GM12891 (cell line): ENCODE measurements at regions not wholly inside any gene's neighbourhood (a gene's known extent, or its start where the extent isn't known, plus 50 kb on each side); places are given as distances from the start of the nearest gene placed in this dataset.

Source experiments
- POLR2A ChIP-seq: IDR thresholded peaks from 2 replicates; pipeline ENCODE4 v1.6.1; 2011; ENCODE audit warnings: low read depth, low read length, control low read depth
- POLR2AphosphoS5 ChIP-seq: IDR thresholded peaks from 2 replicates; pipeline ENCODE4 v1.6.1; 2011; ENCODE audit warnings: low read depth, low read length, control low read depth
- POU2F2 ChIP-seq: IDR thresholded peaks from 2 replicates; pipeline ENCODE4 v1.6.1; 2011; ENCODE audit warnings: low read depth, mild to moderate bottlenecking, control low read depth, low read length, moderate library complexity
- SPI1 ChIP-seq: IDR thresholded peaks from 2 replicates; pipeline ENCODE4 v1.6.1; 2011; ENCODE audit warnings: low read depth, low read length, control low read depth
- TAF1 ChIP-seq: IDR thresholded peaks from 2 replicates; pipeline ENCODE4 v1.6.1; 2011; ENCODE audit warnings: low read depth, low read length, control low read depth

DNA sequence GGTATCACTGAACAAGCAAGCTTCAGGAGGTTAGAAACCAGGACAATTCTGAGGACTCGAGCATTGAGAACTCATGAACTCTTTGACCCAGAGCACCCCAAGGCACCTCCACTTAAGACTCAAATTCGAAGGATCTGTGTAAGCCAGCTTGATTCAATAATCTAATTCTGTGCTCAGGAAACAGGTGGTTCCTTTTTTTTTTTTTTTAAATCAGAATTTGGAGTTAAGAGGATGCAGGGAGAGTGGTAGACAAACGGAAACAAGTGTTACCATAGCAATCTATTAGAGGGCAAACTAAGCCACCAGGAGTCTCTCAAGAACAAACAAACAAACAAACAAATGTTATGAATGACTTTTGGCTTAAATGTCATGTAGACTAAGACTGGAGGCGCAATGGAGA lies 53.8 kb upstream of the DPH5 start:
- TF ChIP-seq POLR2A (no peak), POLR2AphosphoS5 (no peak), TAF1 (no peak), SPI1 (no peak), POU2F2 (no peak)
